GM12864 (cell line): ENCODE measurements at regions not wholly inside any gene's neighbourhood (a gene's known extent, or its start where the extent isn't known, plus 50 kb on each side); places are given as distances from the start of the nearest gene placed in this dataset.
A peak's percentile ranks its signal among the peaks of the same experiment; 100 is the strongest.

Source experiments
- DNase-seq: peaks from one replicate; pipeline ENCODE4 v3.0.0-alpha.2; 2011; ENCODE audit warnings: low read depth
- H3K4me3 ChIP-seq: 2 replicates; pipeline ENCODE4 v1.5.1; 2011; ENCODE audit warnings: mild to moderate bottlenecking, low read depth, low read length, control low read depth
- TF ChIP-seq, protein P1 (sequence below): IDR thresholded peaks from 2 replicates; pipeline ENCODE4 v1.5.1; 2011; ENCODE audit warnings: low read depth, mild to moderate bottlenecking, moderate library complexity, low read length, control low read depth, inconsistent platforms; ENCODE audit errors: missing control alignments

DNA sequence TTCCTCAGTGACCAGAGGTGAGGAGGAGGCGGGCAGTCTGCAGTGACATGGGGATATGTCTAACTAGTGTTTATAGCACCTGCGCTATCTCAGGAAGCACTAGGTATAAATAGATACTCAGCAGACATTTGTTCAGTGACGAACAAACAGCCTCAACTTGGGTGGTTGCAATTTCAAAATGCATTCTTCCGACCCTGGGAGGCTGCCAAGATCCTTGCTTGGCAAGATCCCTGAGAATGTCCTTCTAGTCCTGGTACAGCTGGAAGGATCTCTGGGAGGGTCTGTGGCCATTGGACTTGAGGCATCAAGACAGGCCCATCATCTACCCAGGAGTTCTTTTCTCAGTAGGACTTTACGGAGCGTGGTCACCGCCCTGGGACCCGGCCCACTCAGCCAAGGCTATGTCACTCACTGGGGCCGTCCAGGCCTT is 299.5 kb downstream of the ZNF536 start:
- TF ChIP-seq, protein P1, sequence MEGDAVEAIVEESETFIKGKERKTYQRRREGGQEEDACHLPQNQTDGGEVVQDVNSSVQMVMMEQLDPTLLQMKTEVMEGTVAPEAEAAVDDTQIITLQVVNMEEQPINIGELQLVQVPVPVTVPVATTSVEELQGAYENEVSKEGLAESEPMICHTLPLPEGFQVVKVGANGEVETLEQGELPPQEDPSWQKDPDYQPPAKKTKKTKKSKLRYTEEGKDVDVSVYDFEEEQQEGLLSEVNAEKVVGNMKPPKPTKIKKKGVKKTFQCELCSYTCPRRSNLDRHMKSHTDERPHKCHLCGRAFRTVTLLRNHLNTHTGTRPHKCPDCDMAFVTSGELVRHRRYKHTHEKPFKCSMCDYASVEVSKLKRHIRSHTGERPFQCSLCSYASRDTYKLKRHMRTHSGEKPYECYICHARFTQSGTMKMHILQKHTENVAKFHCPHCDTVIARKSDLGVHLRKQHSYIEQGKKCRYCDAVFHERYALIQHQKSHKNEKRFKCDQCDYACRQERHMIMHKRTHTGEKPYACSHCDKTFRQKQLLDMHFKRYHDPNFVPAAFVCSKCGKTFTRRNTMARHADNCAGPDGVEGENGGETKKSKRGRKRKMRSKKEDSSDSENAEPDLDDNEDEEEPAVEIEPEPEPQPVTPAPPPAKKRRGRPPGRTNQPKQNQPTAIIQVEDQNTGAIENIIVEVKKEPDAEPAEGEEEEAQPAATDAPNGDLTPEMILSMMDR: no peak

GRCh38 chr19:30671367-30671619 is 299.1 kb downstream of the ZNF536 start:
- DNase-seq: no peak
- TF ChIP-seq, protein P1: no peak
- H3K4me3 ChIP-seq: no peak overlapping the region

More for the DNA sequence above, 299.5 kb downstream of the ZNF536 start:
- no peak for DNase-seq
- no peak overlapping the region for H3K4me3 ChIP-seq

DNA sequence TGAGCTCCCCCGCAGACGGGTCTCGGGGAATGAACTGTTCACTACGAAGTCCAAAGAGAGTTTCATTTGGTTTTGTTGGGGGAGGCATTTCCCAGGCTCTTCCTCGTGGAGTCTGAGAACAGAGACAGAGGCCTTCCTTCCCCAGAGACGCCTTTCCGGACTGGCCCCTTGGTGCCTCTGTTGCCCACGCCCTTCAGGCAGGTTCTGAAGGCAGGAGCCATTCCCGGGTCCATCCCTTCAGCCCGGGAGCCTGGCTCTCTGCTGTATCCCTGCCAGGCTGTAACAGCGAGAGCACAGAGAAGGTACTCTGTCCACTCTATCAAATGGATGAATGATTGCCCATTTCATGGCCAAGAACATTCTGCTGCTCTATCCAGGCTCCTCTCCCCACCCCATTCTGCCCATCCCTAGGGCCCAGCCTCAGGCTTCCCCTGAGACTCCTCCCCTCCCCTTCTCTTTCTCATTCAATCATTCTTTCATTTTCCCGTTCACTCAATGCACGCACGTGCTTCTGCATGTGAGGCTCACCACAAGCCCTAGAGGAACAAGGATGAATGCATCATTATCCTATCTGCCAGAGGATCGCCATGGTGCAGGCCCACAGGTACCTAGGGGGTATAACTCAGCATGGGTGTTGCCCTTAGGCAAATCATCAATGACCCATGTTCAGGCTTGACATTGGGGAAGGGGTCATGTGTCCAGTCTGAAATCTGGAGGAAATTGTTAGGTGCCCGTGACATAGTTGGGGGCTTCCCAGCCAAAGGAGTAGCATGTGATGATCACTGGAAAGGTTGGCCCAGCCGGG is 298.6 kb downstream of the ZNF536 start:
- TF ChIP-seq, protein P1: no peak
- no peak overlapping the region for H3K4me3 ChIP-seq
- DNase-seq: no peak

DNA sequence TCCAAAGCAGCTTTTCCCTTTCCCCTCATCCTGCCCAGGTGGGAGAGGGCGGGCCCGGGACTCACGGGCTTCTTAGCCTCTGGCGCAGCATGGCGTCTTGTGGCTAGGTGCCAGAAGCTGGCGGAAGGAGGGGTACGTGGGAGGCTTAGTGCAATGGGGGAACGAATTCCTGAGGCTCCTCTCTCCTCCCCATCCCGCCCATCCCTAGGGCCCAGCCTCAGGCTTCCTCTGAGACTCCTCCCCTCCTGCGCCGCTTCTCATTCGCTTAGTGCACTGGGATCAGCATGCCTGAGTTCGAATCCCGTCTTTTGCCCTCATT is 297.8 kb downstream of the ZNF536 start:
- H3K4me3 ChIP-seq: no peak overlapping the region
- TF ChIP-seq, protein P1: no peak
- no peak for DNase-seq

DNA sequence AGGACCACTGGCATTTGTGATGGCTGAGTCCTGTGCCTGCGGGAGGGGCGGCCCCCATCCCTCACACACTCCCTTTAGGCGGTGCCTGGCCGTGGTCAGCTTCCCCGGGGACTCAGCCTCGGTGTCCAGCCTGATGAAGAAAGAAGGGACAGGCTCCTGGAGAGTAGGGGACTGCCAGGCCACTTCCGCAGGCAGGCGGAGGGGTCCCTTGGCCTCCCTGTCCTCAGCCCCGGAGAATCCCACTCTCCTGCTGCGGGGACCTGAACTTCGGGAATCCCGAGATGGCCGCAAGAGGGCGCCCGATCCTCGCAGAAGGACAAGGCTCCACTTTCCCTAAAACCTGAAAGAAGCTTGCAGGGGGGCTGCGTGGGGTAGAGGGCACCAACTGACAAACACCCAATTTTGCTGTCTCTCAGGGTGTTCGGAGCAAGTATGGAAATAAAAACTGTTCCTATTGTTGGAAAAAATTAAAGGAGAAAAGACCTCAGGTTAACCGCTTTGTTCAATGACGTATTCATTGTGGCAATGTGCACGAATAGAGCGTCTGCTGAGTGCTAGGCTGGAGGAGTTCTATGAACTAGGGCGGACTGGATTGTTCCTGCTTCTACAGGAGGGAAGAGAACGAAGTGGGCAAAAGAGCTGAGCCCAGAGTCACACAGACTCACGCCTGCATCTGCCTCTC is 297.3 kb downstream of the ZNF536 start:
- TF ChIP-seq, protein P1: peak; percentile 75
- DNase-seq: no peak
- H3K4me3 ChIP-seq: no peak overlapping the region

- TF ChIP-seq, protein P1: no peak
- no peak overlapping the region for H3K4me3 ChIP-seq
- no peak for DNase-seq
Measured at GRCh38 chr19:30668521-30669155, 296.5 kb downstream of the ZNF536 start.
